ENCODE measurements at regions not wholly inside any gene's neighbourhood (a gene's known extent, or its start where the extent isn't known, plus 50 kb on each side); places are given as distances from the start of the nearest gene placed in this dataset.

DNA sequence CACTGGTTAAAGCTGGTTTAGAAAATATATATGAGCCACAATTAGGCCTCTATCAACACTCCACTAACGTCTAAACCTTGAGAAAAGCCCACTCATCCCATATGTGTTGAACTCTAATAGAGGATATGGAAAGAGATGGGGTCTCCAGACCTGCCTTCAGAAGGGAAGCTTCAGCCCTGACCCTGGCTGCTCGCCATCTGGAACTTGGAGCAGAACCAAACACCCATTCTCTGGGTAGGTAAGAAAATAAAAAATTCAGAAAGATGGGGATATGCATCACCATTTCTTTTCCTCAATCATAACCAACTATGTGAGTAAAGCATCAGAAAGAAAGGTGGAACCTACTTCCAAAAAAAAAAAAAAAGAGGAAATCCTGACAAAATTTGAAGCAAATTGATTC is 666.2 kb downstream of the PTPRC start:
- TF ChIP-seq, protein P1, sequence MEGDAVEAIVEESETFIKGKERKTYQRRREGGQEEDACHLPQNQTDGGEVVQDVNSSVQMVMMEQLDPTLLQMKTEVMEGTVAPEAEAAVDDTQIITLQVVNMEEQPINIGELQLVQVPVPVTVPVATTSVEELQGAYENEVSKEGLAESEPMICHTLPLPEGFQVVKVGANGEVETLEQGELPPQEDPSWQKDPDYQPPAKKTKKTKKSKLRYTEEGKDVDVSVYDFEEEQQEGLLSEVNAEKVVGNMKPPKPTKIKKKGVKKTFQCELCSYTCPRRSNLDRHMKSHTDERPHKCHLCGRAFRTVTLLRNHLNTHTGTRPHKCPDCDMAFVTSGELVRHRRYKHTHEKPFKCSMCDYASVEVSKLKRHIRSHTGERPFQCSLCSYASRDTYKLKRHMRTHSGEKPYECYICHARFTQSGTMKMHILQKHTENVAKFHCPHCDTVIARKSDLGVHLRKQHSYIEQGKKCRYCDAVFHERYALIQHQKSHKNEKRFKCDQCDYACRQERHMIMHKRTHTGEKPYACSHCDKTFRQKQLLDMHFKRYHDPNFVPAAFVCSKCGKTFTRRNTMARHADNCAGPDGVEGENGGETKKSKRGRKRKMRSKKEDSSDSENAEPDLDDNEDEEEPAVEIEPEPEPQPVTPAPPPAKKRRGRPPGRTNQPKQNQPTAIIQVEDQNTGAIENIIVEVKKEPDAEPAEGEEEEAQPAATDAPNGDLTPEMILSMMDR (IDR thresholded peaks at IDR 0.05; ENCODE audit: unreplicated experiment in 3 of 3), result no peak
- H3K27me3 Mint-ChIP-seq (ENCODE audit: low read depth), result no peaks in the 10 kb centered on the region
- H3K36me3 Mint-ChIP-seq (ENCODE audit: low read depth), result no peaks in the 10 kb centered on the region
- no peak overlapping the region for H3K4me3 Mint-ChIP-seq
- H3K4me1 Mint-ChIP-seq, result no peaks in the 10 kb centered on the region
- H3K27ac Mint-ChIP-seq, result no peak overlapping the region
- H3K9me3 Mint-ChIP-seq, result no peaks in the 10 kb centered on the region

DNA sequence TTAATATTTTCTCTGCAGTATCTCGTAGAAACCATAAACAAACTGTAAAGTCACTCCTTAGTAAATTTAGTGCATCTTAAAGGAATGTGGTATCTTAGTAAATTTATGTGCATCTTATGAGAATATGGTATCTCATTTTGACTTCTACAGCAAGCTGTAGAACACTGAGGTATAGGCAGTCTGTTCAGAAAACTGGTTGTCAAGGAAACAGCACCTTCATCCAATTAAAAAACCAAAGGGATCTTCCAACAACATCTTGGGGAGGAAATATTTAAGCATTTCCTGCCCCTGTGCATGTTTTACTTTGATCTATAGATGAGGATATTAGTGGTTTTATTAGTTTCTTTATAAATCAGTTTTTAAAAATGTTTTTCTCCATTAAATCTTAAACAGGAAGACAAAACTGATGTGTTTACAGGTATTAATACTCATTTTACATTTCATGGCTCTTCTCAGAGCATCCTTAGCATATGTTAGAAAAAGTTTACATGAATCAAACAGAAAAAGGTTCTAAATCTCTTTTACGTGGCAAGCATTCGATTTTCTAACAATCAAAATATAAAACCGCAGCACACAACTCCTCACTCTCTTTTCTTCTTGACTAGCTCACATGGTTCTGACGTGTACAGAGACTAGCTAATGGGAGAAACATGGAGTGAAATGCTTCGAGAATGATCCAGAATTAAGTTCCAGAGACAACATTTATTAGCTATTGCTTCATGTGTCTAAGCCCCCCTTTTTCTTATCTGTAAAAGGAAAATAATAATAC is 668.8 kb downstream of the PTPRC start:
- Mint-ChIP-seq H3K9me3 (no peaks in the 10 kb centered on the region), H3K36me3 (ENCODE audit: low read depth) (no peaks in the 10 kb centered on the region), H3K4me3 (no peak overlapping the region), H3K27me3 (ENCODE audit: low read depth) (no peaks in the 10 kb centered on the region), H3K4me1 (no peaks in the 10 kb centered on the region), H3K27ac (no peak overlapping the region)
- TF ChIP-seq, protein P1 (IDR thresholded peaks at IDR 0.05; ENCODE audit: unreplicated experiment in 3 of 3), result no peak

DNA sequence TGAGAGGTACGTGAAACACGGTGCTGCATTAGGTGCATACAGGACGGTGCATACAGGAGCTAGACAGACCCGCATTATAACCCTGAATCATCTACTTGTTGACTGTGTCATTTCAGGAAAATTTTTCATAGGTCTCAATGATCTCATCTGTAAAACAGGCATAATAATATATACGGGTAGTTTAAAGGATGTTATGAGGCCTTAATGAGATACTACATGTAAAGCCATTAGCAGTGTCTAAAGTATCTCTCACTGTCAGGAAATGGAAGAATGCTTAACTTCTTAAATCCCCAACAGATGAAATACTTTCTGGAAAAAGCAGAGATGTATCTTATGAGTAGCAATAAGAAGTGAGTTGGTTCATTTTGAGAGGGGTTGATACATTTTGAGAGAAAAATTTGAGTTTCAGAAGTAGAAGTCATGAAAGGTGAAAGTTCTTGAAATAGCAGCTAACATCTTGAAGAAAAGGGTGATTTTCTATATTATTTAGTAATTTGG is 669.6 kb downstream of the PTPRC start:
- TF ChIP-seq, protein P1 (IDR thresholded peaks at IDR 0.05; ENCODE audit: unreplicated experiment in 3 of 3), result no peak
- no peaks in the 10 kb centered on the region for H3K36me3 Mint-ChIP-seq (ENCODE audit: low read depth)
- no peaks in the 10 kb centered on the region for H3K27me3 Mint-ChIP-seq (ENCODE audit: low read depth)
- no peak overlapping the region for H3K4me3 Mint-ChIP-seq
- H3K4me1 Mint-ChIP-seq, result no peaks in the 10 kb centered on the region
- no peak overlapping the region for H3K27ac Mint-ChIP-seq
- H3K9me3 Mint-ChIP-seq, result no peaks in the 10 kb centered on the region

DNA sequence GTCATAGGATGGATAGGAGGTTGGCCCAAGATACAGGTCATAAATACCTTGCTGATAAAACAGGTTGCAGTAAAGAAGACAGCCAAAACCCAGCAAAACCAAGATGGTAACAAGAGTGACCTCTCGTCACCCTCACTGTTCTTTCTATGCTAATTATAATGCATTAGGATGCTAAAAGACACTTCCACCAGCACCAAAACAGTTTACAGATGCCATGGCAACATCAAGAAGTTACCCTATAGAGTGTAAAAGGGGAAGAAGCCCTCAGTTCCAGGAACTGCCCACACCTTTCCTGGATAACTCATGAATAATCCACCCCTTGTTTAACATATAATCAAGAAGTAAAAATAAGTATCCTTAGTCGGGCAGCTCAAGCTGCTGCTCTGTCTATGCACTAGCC is 671.9 kb downstream of the PTPRC start:
- H3K4me3 Mint-ChIP-seq, result no peak overlapping the region
- H3K27ac Mint-ChIP-seq, result no peak overlapping the region
- TF ChIP-seq, protein P1 (IDR thresholded peaks at IDR 0.05; ENCODE audit: unreplicated experiment in 3 of 3), result no peak
- no peaks in the 10 kb centered on the region for H3K9me3 Mint-ChIP-seq
- H3K36me3 Mint-ChIP-seq (ENCODE audit: low read depth), result no peaks in the 10 kb centered on the region
- no peaks in the 10 kb centered on the region for H3K27me3 Mint-ChIP-seq (ENCODE audit: low read depth)
- no peaks in the 10 kb centered on the region for H3K4me1 Mint-ChIP-seq

DNA sequence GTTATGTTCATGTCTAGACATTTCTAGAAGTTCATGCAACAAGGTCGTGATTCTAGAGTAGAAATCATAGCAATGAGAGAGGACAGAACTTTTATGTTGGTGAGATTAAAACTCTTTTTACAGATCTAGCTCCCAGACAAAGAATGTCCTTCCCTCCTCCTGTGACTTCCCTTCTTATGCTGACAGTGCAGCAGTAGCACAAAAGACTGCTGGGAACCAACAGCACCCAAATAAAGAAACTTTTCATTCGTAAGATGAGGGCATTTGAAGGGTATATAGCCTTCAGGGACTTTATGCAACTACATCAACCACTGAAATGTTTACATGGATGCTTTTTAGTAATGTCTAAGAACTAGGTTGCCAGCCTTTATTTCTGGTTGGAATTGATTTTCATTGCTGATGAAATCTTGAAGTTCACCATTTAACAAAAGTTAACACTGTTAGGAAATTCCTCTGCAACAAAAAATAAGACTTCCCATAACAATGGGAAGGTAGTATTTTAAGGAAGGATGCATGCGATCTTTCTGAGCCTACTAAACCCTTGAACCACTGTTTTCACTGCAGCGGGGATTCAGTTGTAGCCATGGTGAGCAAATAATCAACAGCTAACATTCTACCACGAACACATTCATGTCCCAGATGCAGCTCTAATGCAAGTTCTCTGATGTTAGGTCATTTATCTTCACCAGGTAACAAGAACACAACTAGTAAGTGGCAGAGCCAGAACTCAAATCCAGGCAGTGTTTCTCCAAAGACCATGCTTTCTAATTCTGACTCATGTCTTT is 672.8 kb downstream of the PTPRC start:
- Mint-ChIP-seq H3K4me3 (no peak overlapping the region), H3K27ac (no peak overlapping the region), H3K9me3 (no peaks in the 10 kb centered on the region), H3K27me3 (ENCODE audit: low read depth) (no peaks in the 10 kb centered on the region), H3K36me3 (ENCODE audit: low read depth) (no peaks in the 10 kb centered on the region), H3K4me1 (no peaks in the 10 kb centered on the region)
- TF ChIP-seq, protein P1 (IDR thresholded peaks at IDR 0.05; ENCODE audit: unreplicated experiment in 3 of 3), result no peak
